Gastroesophageal sphincter (tissue), 4 donors: ENCODE measurements at regions not wholly inside any gene's neighbourhood (a gene's known extent, or its start where the extent isn't known, plus 50 kb on each side); places are given as distances from the start of the nearest gene placed in this dataset.

Experiments used
- ATAC-seq: fragments of 150-250 bp; one replicate; pipeline ENCODE4 v1.9.1; 2016; ENCODE audit warnings: mild to moderate bottlenecking, moderate library complexity
- H3K27ac ChIP-seq, 4 donors: fragments of 200-600 bp; sonication (generic) in 3 of 4; 1 replicate in 3 of 4; 2 replicates in 1 of 4; pipeline ENCODE4 v1.5.1; 2016 to 2019
- H3K27me3 ChIP-seq: fragments of 200-600 bp; sonication (generic); one replicate; pipeline ENCODE4 v1.5.1; 2019
- H3K36me3 ChIP-seq, 2 donors: fragments of 200-600 bp; sonication (generic); one replicate each; pipeline ENCODE4 v1.5.1; 2019; ENCODE audit warnings: control low read depth in 1 of 2
- H3K4me1 ChIP-seq, 3 donors: fragments of 200-600 bp; sonication (generic); 1 replicate in 2 of 3; 2 replicates in 1 of 3; pipeline ENCODE4 v1.5.1; 2016 to 2019; ENCODE audit warnings: control low read depth in 2 of 3
- H3K4me3 ChIP-seq, 2 donors: fragments of 200-600 bp; sonication (generic); one replicate each; pipeline ENCODE4 v1.5.1; 2019; ENCODE audit warnings: mild to moderate bottlenecking in 1 of 2, moderate library complexity in 1 of 2
- H3K9me3 ChIP-seq, 3 donors: fragments of 200-600 bp; sonication (generic); one replicate each; pipeline ENCODE4 v1.5.1; 2017 to 2019; ENCODE audit warnings: control low read depth in 2 of 3
- EP300 ChIP-seq: sonication (generic); formaldehyde crosslinking; IDR thresholded peaks from one replicate; pipeline ENCODE4 v1.6.1; 2017; ENCODE audit warnings: antibody characterized with exemption, mild to moderate bottlenecking
- POLR2A ChIP-seq, 2 donors: fragments of 450-650 bp; IDR thresholded peaks; one replicate each; pipeline ENCODE4 v1.6.1; 2017; ENCODE audit warnings: antibody characterized with exemption in 2 of 2, mild to moderate bottlenecking in 2 of 2, moderate library complexity in 1 of 2
- POLR2AphosphoS5 ChIP-seq: sonication (generic); formaldehyde crosslinking; IDR thresholded peaks from one replicate; pipeline ENCODE4 v1.6.1; 2017; ENCODE audit warnings: antibody characterized with exemption
- WGBS, 2 donors: methylation state at CpG; one replicate each; pipeline ENCODE4 v1.1.5; 2018; ENCODE audit warnings: low coverage in 1 of 2; 5-methylcytosine and 5-hydroxymethylcytosine counted together
- TF ChIP-seq, protein P1 (sequence below), 4 experiments: fragments of 200-600 bp in 2 of 4; fragments of 450-650 bp in 2 of 4; sonication (generic) in 1 of 4; IDR thresholded peaks; one replicate each; pipeline ENCODE4 v1.5.1; 2017 to 2019; ENCODE audit warnings: antibody characterized with exemption in 4 of 4, mild to moderate bottlenecking in 2 of 4, moderate library complexity in 2 of 4

DNA sequence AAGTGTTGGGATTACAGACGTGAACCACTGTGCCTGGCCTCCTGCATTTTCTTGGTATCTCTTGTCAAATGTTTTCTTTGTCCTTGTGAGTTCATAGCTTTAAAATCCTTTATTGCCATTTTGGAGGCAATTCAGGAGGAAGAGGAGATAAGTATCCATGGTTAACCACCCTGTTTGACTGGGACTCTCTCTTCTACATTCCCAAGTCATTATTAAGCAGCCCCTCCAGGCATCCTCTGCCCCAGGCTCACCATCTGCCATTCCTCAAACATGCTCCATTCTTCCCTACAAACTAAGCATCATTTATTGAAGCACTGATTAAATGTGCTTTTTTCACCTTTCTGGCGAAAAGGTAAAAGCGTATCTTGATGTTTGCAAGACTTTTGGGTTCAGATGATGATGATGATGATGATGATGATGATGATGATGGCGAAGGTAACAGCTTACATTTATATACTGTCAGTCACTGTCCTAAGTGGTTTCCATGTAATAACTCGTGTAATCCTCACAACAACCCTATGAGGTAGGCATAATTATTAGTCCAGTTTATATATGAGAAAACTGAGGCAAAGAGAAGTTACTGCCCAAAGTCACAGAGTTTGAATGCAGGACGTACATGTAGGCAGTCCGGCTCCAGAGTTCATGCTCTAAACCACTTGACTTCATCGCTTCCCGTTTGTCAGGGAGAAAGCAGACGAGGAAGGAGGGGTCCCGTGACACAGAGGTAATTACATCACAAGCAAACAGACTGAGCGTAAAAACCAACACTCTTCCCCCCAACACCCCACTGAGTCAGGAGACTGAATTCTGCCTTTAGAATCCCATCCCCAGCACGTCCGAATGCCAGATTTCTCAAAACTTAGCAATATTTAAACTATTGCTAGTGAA is 69.7 kb upstream of the ACKR3 start:
- Histone ChIP-seq H3K9me3 (no peaks in the 10 kb centered on the region), H3K36me3 (no peaks in the 10 kb centered on the region), H3K27me3 (peaks cover 5% of the 10 kb centered on the region), H3K4me1 (no peaks in the 10 kb centered on the region), H3K4me3 (no peak overlapping the region), H3K27ac (no peak overlapping the region)
- ATAC-seq, result no peak
- 77 to 89% methylated on average over 11 to 14 of the region's 14 CpGs for WGBS, 2 donors
- TF ChIP-seq POLR2A (IDR thresholded peaks at IDR 0.05) (no peak), POLR2AphosphoS5 (no peak), EP300 (no peak)
- TF ChIP-seq, protein P1, sequence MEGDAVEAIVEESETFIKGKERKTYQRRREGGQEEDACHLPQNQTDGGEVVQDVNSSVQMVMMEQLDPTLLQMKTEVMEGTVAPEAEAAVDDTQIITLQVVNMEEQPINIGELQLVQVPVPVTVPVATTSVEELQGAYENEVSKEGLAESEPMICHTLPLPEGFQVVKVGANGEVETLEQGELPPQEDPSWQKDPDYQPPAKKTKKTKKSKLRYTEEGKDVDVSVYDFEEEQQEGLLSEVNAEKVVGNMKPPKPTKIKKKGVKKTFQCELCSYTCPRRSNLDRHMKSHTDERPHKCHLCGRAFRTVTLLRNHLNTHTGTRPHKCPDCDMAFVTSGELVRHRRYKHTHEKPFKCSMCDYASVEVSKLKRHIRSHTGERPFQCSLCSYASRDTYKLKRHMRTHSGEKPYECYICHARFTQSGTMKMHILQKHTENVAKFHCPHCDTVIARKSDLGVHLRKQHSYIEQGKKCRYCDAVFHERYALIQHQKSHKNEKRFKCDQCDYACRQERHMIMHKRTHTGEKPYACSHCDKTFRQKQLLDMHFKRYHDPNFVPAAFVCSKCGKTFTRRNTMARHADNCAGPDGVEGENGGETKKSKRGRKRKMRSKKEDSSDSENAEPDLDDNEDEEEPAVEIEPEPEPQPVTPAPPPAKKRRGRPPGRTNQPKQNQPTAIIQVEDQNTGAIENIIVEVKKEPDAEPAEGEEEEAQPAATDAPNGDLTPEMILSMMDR (IDR thresholded peaks at IDR 0.05), result no peak

DNA sequence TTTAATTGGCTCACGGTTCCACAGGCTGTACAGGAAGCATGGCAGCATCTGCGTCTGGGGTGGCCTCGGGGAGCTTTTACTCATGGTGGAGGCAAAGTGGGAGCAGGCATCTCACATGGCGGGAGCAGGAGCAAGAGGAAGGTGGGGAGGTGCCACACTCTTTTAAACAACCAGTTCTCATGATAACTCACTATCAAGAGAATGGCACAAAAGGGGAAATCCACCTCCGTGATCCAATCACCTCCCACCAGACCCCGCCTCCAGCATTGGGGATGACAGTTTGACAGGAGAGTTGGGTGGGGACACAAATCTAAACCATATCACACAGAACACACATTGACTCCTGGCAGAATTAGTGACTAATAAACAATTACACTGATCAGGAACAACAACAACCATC is 68.6 kb upstream of the ACKR3 start:
- H3K4me3 ChIP-seq, result no peak overlapping the region
- no peak for ATAC-seq
- no peaks in the 10 kb centered on the region for H3K4me1 ChIP-seq
- no peaks in the 10 kb centered on the region for H3K9me3 ChIP-seq
- no peaks in the 10 kb centered on the region for H3K36me3 ChIP-seq
- H3K27me3 ChIP-seq, result peaks cover 15% of the 10 kb centered on the region
- WGBS, 2 donors, result no CpG with 5 or more reads among the region's 6 CpGs
- TF ChIP-seq, protein P1 (IDR thresholded peaks at IDR 0.05), result no peak
- TF ChIP-seq POLR2AphosphoS5 (no peak), EP300 (no peak), POLR2A (IDR thresholded peaks at IDR 0.05) (no peak)
- H3K27ac ChIP-seq, result no peak overlapping the region

DNA sequence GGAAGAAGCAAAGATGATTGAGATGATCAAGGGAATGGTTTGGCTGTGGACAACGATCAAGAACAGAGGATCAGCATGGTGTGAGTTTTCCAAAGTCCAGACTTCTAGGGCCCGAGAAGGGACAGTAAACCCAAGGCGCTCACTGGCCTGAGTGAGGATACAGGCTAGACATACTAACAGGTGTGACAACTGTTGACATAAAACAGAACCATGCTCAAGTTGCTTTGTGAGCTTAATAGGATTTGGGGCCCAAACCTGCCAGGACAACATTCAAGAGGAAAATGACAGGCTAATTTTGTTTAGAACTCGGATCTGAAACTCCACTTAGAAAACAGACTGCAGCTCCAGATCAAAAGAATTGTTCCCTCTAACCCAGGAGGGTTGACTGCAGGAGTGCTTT is 68.1 kb upstream of the ACKR3 start:
- Histone ChIP-seq H3K27ac (no peak overlapping the region), H3K4me1 (no peaks in the 10 kb centered on the region), H3K9me3 (no peaks in the 10 kb centered on the region), H3K36me3 (no peaks in the 10 kb centered on the region), H3K27me3 (peaks cover 20% of the 10 kb centered on the region), H3K4me3 (no peak overlapping the region)
- ATAC-seq, result no peak
- WGBS, 2 donors, result 61 to 63% methylated on average over 2 to 4 of the region's 4 CpGs
- TF ChIP-seq POLR2AphosphoS5, result no peak
- TF ChIP-seq POLR2A (IDR thresholded peaks at IDR 0.05), result no peak
- TF ChIP-seq, protein P1 (IDR thresholded peaks at IDR 0.05), result no peak
- no peak for TF ChIP-seq EP300

DNA sequence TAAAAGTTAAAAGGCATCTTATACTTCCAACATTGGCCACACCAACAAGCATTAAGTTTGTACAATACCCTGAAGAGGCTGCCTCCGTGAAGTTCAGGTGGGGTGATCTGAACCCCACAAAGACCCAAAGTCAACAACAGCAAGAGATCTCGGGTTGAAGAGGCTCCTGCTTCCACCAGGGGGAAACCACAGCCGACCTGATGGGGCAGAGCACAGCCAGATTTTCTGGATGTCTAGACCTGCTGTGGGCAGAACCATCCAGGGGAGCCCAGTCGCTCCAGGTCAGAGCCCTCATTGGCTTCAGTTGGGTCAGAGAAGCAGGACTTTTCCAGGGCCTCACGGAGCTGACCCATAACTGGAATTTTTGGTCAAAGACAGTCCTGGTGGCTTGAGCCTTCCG is 66.5 kb upstream of the ACKR3 start:
- Histone ChIP-seq H3K27me3 (peaks cover 35% of the 10 kb centered on the region), H3K4me1 (peaks cover 0 to 9% (median 0%) of the 10 kb centered on the region in 3 donors), H3K36me3 (no peaks in the 10 kb centered on the region), H3K27ac (no peak overlapping the region), H3K9me3 (no peaks in the 10 kb centered on the region), H3K4me3 (no peak overlapping the region)
- ATAC-seq, result peak; percentile 30
- WGBS, 2 donors, result 60 to 100% methylated on average over 1 to 3 of the region's 6 CpGs
- TF ChIP-seq POLR2AphosphoS5 (no peak), POLR2A (IDR thresholded peaks at IDR 0.05) (no peak), EP300 (no peak)
- TF ChIP-seq, protein P1 (IDR thresholded peaks at IDR 0.05), result no peak

DNA sequence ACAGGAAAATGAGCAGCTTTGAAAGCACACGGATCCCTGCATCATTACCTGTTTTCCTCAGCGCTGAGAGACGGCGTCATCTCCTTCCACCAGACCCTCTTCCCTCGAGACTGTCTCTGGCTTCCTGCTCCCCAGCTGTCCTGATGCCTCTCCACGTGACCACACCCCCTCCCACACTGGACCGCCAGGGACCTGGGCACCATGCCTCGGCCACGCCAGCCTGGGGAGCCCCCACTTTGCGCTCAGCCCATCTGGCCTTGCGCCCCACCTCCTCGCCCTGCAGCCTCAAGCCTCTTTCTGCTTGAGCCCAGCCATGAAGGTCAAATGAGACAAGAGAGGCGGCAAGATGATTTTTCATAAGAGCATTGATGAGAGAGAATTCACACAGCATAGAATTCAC is 66.0 kb upstream of the ACKR3 start:
- ATAC-seq, result no peak
- no peak overlapping the region for H3K4me3 ChIP-seq
- 74 to 83% methylated on average over 2 to 9 of the region's 13 CpGs for WGBS, 2 donors
- H3K27ac ChIP-seq, result no peak overlapping the region
- no peak for TF ChIP-seq EP300
- TF ChIP-seq POLR2A (IDR thresholded peaks at IDR 0.05), result no peak
- TF ChIP-seq POLR2AphosphoS5, result no peak
- TF ChIP-seq, protein P1 (IDR thresholded peaks at IDR 0.05), result no peak
- H3K4me1 ChIP-seq, result peaks cover 0 to 9% (median 0%) of the 10 kb centered on the region in 3 donors
- no peaks in the 10 kb centered on the region for H3K9me3 ChIP-seq
- no peaks in the 10 kb centered on the region for H3K36me3 ChIP-seq
- H3K27me3 ChIP-seq, result peaks cover 37% of the 10 kb centered on the region
